ENCODE measurements at regions not wholly inside any gene's neighbourhood (a gene's known extent, or its start where the extent isn't known, plus 50 kb on each side); places are given as distances from the start of the nearest gene placed in this dataset.
"Not testable (repeated sequence)": the region's sequence is repeated elsewhere in the genome, so short reads cannot be mapped to it uniquely, and the experiment has no call there.

DNA sequence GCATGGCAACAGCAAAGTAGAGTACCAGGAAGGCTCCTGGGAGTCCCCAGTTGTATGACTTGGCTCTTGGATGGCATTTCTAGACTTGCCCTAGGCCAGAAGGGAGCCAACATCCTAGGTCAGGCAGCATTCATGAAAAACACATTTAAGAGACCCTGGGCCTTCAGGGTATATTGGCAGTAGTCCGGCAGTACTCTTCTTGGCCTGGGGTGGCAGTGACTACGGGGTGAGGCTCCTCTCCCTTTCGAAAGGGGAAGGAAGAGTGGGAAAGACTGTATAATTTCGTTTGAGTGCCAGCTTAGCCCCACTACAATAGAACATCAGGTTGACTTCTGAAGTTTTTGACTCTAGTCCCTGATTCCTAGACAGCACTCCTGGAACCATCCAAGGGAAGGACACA lies 136.4 kb downstream of the ZIC4 start:
- Histone ChIP-seq H3K27ac (no peak overlapping the region), H3K4me3 (no peak overlapping the region), H3K9me3 (replicated peaks) (no peaks in the 10 kb centered on the region), H3K4me1 (no peaks in the 10 kb centered on the region), H3K36me3 (no peaks in the 10 kb centered on the region), H3K27me3 (no peaks in the 10 kb centered on the region)
- no peak for DNase-seq

DNA sequence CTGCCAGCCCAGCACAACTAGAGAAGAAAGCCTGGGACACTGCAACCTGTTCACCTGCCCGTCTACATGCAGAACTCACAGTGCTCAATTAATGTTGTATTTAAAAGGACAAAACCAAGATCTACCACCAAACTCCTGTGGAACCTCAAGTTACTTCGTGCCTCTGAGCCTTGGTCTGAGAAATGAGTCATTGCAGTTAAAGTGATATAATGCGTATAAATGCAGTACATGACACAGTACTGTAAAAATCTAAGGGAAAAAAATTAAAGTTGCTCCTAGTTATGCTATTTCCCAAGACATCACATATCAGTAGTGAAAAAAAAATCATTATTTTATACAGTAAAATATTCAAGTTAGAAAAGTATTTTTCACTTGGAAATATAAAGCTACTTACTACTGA lies 138.9 kb downstream of the ZIC4 start:
- DNase-seq: no peak
- Histone ChIP-seq H3K36me3 (no peaks in the 10 kb centered on the region), H3K4me3 (no peak overlapping the region), H3K9me3 (replicated peaks) (peaks cover 2% of the 10 kb centered on the region; the same call in 1 of the 2 replicates), H3K27ac (no peak overlapping the region), H3K27me3 (no peaks in the 10 kb centered on the region), H3K4me1 (no peaks in the 10 kb centered on the region)

DNA sequence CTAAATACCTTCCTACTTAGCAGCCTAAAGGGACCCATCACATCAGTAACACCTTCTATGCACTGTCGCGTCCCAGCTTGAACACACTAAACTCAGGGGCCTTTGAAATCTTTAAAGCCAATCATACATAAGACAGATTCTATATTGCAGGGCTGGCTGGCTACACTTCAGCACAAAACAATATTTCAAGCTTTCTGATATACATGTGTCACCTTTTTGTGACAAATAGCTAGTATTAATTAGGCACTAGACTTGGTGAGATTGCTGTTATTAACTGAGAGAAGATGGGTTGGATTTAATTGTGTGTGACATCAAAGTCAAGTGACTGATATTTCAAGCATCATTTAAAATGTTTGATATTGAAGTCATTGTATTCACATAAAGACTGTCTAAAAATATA lies 148.4 kb downstream of the ZIC4 start:
- no peaks in the 10 kb centered on the region for H3K36me3 ChIP-seq
- H3K4me3 ChIP-seq: no peak overlapping the region
- H3K27me3 ChIP-seq: no peaks in the 10 kb centered on the region
- H3K27ac ChIP-seq: no peak overlapping the region
- no peak for DNase-seq
- no peaks in the 10 kb centered on the region for H3K4me1 ChIP-seq
- no peaks in the 10 kb centered on the region for H3K9me3 ChIP-seq (replicated peaks)

DNA sequence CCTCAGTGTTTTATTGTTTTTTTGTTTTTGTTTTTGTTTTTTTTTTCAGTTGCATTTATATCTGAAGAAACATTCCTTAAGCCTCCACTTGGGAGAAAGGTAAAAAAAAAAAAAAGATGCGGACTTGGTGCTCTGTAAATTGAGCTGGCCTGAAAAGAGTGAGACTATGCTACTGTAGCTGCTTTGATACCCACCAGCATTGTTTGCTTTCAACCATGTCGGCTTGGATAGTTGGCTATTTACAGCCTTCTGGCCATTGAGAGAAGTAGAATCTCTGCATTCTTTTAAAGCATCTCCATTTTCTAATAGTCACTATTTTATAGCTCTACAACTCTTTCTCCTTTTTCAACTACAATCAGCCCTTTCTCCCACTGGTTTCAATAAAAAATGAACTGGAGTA lies 149.6 kb downstream of the ZIC4 start:
- H3K4me3 ChIP-seq: no peak overlapping the region
- no peak for DNase-seq
- no peaks in the 10 kb centered on the region for H3K9me3 ChIP-seq (replicated peaks)
- H3K36me3 ChIP-seq: no peaks in the 10 kb centered on the region
- H3K4me1 ChIP-seq: no peaks in the 10 kb centered on the region
- no peaks in the 10 kb centered on the region for H3K27me3 ChIP-seq
- no peak overlapping the region for H3K27ac ChIP-seq

DNA sequence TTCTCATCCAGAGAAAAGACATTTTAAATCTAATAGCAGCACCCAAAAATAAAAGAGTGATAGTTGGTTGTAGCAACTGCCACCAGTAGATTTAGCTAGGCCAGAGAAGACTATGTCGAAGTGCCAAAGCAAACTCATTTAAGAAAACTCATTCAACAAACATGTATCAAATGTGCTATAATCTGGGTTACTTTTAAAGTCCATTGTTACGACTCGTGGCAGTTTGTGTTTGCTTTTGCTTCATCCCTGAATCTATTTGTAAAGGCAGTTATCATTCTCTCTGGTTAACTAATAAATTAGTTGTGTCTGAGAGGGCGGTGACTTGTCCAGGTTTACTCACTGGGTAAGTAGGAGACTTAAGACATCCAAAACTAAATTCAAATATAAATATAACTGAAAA lies 159.4 kb downstream of the ZIC4 start:
- no peak overlapping the region for H3K27ac ChIP-seq
- H3K27me3 ChIP-seq: no peaks in the 10 kb centered on the region
- no peaks in the 10 kb centered on the region for H3K36me3 ChIP-seq
- H3K9me3 ChIP-seq (replicated peaks): no peaks in the 10 kb centered on the region; the same call in 1 of the 2 replicates
- no peak for DNase-seq
- no peak overlapping the region for H3K4me3 ChIP-seq
- H3K4me1 ChIP-seq: no peaks in the 10 kb centered on the region

DNA sequence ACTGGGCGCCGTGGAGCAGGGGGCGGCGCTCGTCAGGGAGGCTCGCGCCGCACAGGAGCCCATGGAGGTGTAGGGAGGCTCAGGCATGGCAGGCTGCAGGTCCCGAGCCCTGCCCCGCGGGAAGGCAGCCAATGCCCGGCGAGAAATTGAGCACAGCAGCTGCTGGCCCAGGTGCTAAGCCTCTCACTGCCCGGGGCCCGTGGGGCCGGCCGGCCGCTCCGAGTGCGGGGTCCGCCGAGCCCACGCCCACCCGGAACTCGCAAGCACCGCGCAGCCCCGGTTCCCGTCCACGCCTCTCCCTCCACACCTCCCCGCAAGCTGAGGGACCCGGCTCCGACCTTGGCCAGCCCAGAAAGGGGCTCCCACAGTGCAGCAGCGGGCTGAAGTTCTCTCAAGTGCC lies 160.7 kb downstream of the ZIC4 start:
- H3K9me3 ChIP-seq (replicated peaks); H3K4me3 ChIP-seq; H3K27me3 ChIP-seq; H3K27ac ChIP-seq; DNase-seq; H3K36me3 ChIP-seq; H3K4me1 ChIP-seq: not testable (repeated sequence)

DNA sequence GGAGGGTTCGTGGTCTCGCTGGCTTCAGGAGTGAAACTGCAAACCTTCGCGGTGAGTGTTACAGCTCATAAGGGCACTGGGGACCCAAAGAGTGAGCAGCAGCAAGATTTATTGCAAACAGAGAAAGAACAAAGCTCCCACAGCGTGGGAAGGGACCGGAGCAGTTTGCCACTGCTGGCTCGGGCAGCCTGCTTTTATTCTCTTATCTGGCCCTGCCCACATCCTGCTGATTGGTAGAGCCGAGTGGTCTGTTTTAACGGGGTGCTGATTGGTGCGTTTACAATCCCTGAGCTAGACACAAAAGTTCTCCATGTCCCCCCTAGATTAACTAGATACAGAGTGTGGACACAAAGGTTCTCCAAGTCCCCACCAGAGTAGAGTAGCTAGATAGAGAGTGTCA lies 161.3 kb downstream of the ZIC4 start:
- H3K36me3 ChIP-seq; H3K9me3 ChIP-seq (replicated peaks); H3K4me1 ChIP-seq; H3K4me3 ChIP-seq; DNase-seq; H3K27ac ChIP-seq; H3K27me3 ChIP-seq: not testable (repeated sequence)

DNA sequence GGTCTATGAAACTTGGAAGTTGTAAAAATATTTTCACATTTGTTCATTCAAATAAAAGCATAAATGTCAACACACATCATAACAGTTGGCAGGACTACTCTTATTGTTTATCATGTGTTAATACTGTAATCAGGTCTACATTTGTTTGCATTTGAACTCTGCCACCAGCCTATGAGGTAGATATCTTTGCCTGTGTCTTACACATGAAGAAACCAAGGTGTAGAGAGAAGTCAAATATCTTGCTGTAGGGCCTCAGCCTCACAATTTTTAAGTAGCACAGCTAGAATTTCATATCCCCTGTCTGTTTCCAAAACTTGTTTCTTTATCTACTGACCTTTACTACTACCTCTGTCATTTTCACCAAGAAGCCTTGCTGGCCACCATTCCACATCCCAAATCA lies 161.9 kb downstream of the ZIC4 start:
- Histone ChIP-seq H3K27ac (no peak overlapping the region), H3K36me3 (no peaks in the 10 kb centered on the region), H3K27me3 (no peaks in the 10 kb centered on the region), H3K4me3 (no peak overlapping the region), H3K9me3 (replicated peaks) (no peaks in the 10 kb centered on the region; the same call in 1 of the 2 replicates), H3K4me1 (no peaks in the 10 kb centered on the region)
- DNase-seq: no peak

DNA sequence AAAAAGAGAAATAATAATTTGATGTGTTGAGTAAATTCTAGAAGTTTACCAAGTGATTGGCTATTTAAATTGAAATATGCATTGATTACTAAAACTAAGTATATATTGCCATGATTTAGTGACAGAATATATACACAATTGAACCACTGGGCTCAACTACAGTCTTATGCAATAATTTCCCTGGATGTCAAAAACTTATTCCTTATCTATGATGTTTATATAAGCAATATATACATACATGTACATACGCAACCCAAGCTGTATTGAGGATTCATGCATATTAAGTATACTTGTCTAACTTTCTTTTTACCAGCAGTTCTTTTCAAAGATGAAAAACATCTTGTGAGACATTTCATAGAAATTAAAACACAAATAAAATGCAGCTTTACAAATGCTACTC lies 165.8 kb downstream of the ZIC4 start:
- no peak for DNase-seq
- Histone ChIP-seq H3K27ac (no peak overlapping the region), H3K4me1 (no peaks in the 10 kb centered on the region), H3K36me3 (no peaks in the 10 kb centered on the region), H3K27me3 (no peaks in the 10 kb centered on the region), H3K4me3 (no peak overlapping the region), H3K9me3 (replicated peaks) (no peaks in the 10 kb centered on the region)

DNA sequence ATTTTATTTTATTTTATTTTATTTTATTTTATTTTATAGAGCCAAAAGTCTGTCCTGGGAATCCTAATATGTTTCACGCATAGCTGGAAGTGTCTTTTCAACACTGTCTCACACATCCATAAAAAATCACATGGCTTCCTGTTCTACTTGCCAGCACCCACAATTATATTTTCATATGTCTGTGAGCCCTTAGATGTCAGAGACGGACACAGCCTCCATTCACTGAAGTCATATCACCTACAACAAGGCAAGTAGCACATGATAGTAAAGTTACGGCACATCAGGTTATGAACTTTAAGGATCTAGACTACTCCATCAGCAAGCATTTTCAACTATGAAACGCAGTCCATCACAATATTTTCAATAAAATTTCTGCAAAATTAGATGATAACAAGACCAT lies 168.4 kb downstream of the ZIC4 start:
- Histone ChIP-seq H3K4me3 (no peak overlapping the region), H3K4me1 (no peaks in the 10 kb centered on the region), H3K9me3 (replicated peaks) (no peaks in the 10 kb centered on the region)

DNA sequence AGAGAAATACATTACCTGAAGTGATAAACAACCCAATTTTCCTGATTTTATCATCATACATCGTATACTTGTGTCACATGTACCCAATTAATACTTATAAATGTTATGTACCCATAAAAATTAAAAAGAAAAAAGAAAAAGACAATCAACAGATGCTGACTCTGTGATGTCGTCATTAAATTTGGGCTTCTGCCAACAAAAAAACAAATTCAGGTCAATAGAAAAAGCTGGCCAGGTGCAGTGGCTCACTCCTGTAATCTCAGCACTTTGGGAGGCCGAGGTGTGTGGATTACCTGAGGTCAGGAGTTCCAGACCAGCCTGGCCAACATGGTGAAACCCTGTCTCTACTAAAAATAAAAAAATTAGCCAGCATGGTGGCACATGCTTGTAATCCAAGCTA lies 174.4 kb downstream of the ZIC4 start:
- not testable (repeated sequence) for H3K27ac ChIP-seq; DNase-seq; H3K9me3 ChIP-seq (replicated peaks); H3K4me3 ChIP-seq; H3K4me1 ChIP-seq; H3K27me3 ChIP-seq; H3K36me3 ChIP-seq

More for the DNA sequence above, 168.4 kb downstream of the ZIC4 start:
- Histone ChIP-seq H3K27ac (no peak overlapping the region), H3K36me3 (no peaks in the 10 kb centered on the region), H3K27me3 (no peaks in the 10 kb centered on the region)
- DNase-seq: no peak

DNA sequence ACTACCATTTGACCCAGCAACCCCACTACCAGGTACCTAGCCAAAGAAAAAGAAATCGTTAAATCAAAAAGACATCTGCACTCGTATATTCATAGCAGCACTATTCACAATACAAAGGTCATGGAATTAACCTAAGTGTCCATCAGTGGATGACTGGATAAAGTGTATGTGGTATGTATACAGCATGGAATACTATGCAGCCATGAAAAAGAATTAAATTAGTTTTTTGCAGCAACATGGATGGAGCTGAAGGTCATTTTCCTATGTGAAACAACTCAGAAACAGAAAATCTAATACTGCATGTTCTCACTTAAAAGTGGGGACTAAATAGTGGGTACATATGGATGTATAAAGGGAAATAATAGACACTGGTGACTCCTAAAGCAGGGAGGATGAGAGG lies 175.2 kb downstream of the ZIC4 start:
- Histone ChIP-seq H3K27me3 (no peaks in the 10 kb centered on the region), H3K9me3 (replicated peaks) (no peaks in the 10 kb centered on the region; the same call in 1 of the 2 replicates), H3K36me3 (no peaks in the 10 kb centered on the region), H3K4me1 (no peaks in the 10 kb centered on the region), H3K27ac (no peak overlapping the region), H3K4me3 (no peak overlapping the region)
- DNase-seq: no peak

DNA sequence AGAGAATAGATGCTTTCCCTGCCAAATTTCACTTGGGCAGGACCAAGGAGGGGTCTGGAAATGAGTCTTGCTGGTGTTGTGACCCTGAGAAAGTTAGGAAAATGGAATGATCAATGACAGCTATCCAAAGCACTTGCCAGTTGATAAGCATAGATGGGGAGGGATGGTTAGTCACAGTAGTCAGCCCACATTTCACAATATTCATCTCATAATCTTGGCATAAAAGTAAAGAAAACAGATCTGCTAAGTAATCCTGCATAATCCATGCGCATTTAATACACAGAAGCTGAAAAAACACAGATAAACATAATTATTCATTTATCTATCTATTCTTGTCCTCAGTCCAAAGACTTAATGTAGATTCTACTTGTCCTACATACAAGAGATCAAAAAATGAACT lies 184.1 kb downstream of the ZIC4 start:
- Histone ChIP-seq H3K27ac (no peak overlapping the region), H3K36me3 (no peaks in the 10 kb centered on the region), H3K4me1 (no peaks in the 10 kb centered on the region), H3K27me3 (no peaks in the 10 kb centered on the region), H3K4me3 (no peak overlapping the region), H3K9me3 (replicated peaks) (no peaks in the 10 kb centered on the region)
- DNase-seq: no peak

DNA sequence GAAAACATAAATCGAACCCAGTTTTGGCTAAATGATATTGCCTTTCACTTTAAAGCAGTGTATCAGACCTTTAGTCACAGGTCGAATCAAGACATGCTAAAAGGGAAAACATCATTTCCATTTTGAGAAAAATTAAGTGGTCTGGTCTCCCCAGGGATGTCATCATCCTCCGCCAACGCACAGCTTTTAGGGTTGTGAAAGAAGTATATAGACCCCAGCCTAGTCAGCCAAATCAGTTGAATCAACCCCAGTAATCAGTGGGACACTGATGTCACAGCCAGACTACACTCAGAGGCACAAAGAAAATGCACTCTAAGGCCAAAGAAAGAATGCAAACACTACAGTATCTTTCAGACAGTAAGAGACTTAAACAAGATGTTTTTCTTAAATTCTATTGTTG lies 187.4 kb downstream of the ZIC4 start:
- no peak overlapping the region for H3K27ac ChIP-seq
- no peaks in the 10 kb centered on the region for H3K36me3 ChIP-seq

DNA sequence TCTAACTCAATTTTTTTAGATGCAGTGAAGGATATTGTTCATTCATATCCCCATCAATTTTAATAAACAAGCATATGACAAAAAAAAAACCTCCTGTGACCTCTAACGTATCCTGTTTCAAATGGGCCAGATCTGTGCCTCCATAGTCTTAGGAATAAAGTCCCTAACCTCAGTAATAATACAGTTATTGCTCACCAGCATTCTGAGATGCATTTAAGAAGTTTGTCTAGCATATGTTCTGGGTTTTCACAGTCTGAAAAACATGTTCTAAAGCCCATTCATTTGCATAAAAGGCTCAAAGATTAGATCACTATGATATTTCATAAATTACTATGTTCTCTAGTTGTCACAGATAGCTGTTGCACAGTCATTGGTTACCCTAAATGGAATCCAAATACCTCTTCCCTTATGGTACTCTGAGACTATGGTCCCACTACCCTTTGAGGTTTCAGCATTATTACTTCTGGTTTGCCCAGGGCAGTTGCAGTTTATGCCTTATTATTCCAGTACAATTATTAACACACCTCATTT lies 190.1 kb downstream of the ZIC4 start:
- no peaks in the 10 kb centered on the region for H3K4me1 ChIP-seq
- no peaks in the 10 kb centered on the region for H3K27me3 ChIP-seq
- no peak overlapping the region for H3K27ac ChIP-seq

More for the DNA sequence above, 187.4 kb downstream of the ZIC4 start:
- Histone ChIP-seq H3K4me3 (no peak overlapping the region), H3K9me3 (replicated peaks) (no peaks in the 10 kb centered on the region), H3K4me1 (no peaks in the 10 kb centered on the region), H3K27me3 (no peaks in the 10 kb centered on the region)
- no peak for DNase-seq

DNA sequence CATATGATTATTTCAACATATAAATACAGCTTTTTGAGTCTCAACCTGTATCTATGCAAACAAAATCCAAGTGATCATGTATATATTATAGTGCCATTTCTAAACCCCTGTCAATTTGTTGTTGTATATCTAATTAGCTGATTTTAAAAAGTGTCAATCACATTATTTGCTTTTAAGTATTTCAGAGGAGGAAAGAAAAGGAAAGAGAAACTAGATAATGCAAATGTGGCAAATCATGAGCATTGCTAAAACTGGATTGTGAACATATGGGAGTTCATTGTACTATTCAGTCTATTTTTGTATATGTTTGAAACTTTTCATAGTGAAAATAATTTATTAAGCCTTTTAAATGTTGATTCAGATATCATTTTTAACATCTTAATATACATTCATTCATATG lies 190.7 kb downstream of the ZIC4 start:
- Histone ChIP-seq H3K9me3 (replicated peaks) (no peaks in the 10 kb centered on the region), H3K36me3 (no peaks in the 10 kb centered on the region), H3K4me1 (no peaks in the 10 kb centered on the region), H3K27me3 (no peaks in the 10 kb centered on the region), H3K27ac (no peak overlapping the region), H3K4me3 (no peak overlapping the region)
- DNase-seq: no peak

More for the DNA sequence above, 190.1 kb downstream of the ZIC4 start:
- Histone ChIP-seq H3K36me3 (no peaks in the 10 kb centered on the region), H3K9me3 (replicated peaks) (no peaks in the 10 kb centered on the region), H3K4me3 (no peak overlapping the region)
- no peak for DNase-seq

All from SJCRH30 (cell line).